ENCODE measurements at regions not wholly inside any gene's neighbourhood (a gene's known extent, or its start where the extent isn't known, plus 50 kb on each side); places are given as distances from the start of the nearest gene placed in this dataset.
"Not testable (repeated sequence)": the region's sequence is repeated elsewhere in the genome, so short reads cannot be mapped to it uniquely, and the experiment has no call there.

DNA sequence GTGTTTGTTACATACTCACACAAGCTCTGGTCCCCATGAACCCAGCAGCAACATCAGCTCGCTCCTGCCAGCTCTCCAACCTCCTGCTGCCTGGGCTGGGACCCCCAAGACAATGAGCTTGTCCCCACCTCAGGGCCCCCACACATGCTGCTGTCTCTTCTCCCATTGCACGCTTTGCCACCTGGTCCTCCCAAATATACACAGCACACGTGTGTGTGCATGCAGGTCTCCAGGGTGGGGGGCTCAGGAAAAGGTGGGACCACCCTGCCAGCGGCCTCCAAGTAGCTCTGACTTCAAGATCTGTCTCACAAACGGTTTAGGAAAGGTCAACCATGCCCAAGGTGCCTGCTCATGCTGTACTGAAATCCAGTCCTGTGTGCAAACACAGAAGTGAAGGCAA, 68.1 kb upstream of the CCND1 start:
- DNase-seq: no peak

DNA sequence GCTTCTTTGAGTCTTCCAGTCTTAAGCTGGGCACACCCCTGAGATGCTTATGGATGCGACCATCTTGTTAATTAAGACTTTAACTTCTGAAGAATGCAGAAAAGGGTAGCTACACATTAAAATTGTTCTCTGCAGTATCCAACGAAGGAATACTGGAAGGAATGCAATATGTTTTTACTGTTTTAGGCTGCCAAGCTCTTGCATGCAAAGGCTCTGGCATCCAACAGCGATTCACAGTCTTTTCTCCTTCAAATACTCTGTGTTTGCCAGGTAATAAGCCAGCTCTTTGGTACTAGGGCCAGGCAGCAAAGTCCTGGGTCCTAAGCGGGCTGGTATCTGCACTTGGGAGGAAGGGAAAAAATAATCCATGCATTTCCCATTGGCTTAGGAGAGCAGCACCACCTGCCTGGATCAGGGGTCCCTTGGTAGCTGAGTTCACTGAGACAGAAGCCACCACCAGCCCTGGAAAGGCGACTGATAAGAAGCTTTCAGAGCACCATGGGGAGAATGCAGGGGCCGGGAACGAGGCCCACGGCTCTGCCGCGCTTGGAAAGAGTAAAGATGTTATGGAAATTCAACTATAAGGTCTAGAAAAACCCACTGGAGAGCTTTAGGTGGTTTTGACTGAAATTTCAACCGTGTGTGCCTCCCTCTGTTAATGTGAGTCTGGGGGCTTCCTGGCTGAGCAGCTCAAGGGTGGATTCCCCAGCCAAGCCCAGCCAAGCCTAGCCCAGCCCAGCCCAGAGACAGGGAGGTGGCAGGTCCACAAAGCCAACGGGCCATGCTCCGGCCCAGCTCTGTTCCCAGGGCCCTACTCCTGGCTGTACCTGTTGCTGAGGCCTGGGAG, 67.0 kb upstream of the CCND1 start:
- DNase-seq: no peak

DNA sequence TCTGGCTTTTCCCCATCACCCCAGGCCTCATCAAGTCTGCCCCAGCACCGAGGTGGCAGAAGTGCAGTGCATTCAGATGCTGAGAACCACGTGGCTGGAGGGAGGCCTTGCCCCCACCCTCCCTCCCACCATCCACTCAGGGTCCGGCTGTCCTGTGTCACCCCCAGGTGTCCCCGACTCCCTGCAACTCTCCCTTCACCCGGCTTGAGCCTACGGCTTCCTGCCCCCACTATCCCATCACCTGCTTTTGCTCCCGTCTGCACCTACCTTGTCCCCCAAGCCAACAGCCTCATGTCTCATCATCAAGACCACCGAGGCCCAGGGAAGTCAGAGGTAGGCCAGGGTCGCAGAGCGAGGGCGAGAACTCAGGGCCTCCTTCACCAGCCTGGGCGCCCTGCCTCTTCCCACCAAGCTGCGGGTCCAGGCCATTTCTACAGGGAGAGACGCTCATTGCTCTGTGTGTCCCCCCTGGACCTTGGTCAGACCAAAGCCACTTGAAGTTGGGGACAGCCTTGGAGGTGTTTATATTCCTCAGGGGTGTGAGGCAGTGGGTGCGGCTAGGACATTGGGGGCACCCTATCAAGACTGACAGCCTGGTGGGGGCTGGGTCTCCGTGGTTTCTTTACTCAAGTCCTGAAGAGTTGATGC, 66.2 kb upstream of the CCND1 start:
- DNase-seq: no peak

DNA sequence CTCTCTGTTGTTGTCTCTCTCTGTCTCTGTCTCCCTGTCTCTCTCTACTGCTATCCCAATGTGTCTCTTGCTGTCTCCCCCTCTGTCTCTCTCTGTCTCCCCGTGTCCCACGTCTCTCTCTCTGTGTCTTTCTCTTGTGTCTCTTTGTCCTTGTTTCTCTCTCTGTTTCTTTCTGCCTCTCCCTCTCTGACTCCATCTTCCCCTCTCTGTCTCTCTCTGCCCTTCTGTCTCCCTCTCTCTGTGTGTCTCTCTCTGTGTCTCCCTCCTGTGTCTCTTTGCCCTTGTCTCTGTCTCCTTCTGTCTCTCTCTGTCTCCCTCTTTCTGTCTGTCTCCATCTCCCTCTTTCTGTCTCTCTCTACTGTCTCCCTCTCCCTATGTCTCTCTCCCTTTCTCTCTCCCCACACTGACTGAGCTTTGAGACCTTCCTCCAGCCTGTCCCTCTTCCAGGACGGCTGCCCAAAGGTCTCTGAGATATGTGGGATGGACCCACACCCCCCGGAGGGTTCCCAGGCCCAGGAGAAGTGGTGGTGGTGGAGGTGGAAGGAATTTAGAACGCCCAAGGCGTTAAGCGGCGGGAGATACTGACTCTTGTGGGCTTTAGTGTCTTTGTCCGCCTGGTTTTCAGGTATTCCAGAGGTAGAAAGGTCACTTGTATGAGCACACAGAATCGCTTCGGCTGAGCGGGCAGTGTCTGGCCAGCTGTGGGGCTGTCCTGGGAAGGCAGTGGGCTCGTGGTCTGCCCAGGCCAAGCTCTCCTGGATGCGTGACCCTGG, 65.5 kb upstream of the CCND1 start:
- DNase-seq: no peak

DNA sequence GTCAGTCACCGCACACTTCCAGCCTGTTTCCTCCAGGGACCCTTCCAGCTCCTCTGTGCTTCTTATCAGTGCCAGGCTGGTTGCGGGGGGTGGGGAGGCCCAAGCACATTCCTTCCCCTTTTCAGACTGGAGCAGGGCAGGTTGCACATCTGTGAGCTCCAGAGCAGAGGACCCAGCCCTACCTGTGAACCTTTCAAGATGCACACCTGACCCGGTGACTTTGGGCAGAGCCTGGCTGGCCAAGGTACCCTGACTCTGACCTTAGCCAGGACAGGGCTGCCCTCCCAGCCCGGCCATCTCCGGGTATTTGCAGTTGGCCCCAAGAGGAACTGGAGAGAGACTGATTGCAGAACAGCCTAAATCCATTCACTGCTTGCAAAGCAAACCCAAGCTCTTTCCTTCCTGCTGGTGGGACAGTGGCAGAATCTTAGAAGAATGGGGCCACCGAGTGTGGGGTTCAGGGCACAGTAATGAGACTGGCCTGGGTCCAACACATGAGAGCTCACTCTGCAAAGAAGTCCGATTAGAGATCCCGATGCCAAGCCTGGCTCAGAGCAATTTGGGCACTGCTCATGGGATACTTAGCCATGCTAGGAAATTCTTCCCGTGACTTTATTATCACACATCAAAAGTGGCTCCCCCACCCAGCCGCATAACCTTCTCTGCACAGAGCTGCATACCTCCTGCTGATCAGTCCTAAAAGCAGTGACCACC, 64.7 kb upstream of the CCND1 start:
- no peak for DNase-seq

DNA sequence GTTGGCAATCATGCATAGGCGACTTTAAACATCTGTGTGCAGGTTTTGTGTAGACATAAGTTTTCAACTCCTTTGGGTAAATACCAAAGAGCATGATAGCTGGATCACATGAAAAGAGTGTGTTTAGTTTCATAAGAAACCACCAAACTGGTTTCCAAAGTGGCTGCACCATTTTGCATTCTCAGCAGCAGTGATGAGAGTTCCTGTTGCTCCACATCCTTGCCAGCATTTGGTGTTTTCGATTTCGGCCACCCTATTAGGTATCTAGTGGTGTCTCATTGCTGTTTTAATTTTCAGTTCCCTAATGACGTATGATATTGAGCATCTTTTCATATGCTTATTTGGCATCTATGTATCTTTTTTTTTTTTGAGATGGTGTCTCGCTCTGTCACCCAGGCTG, 62.8 kb upstream of the CCND1 start:
- no peak for DNase-seq

DNA sequence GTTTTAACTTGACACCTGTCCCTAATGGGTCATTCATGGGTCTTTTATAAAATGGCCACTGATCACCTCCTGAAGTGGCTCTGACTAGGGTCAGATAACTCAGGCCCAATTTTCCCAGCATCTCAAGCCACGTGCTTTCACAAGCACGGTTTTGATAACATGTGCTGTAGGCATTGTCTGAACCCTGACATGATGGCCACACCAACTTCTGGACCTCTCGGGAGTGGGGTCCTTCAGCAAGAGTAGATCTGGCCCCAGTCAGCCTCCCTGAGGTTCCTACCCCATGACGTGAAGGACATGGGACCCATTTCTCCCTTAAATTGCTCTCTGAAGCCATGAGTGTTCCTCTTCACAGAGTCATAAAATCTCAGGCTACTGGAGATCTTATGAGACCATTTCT, 60.4 kb upstream of the CCND1 start:
- DNase-seq: no peak

DNA sequence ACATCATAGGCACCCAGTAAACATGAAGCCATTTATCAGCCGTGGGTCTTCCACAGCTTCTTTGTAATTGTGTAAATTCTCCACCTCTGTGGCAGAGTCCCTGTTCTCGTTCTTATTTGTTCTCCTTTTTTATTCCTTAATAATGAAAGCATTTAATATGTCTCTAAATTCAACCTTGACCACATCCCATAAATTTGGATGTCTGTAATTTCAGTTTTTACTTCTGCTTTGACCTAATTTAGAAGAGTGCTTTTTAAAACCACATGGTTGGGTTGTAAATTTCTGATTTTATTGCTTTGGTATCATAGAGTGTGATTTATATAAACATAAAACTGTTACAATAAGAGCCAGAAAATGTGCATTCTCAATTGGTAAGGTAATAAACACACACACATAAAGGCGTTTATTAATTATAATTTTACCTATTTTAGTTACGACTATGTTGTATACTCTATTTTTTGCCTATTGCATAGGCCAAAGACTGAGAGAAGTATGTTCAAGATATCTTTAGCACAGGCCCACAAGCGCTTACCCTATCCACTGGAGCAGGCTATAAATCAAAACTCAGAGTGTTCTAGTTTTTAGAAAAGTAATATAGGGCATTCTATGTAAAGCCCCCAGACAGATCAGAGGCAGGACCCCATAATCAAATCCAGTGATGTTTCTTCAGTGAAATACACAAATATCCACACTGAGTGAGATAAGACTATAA, 58.0 kb upstream of the CCND1 start:
- no peak for DNase-seq

DNA sequence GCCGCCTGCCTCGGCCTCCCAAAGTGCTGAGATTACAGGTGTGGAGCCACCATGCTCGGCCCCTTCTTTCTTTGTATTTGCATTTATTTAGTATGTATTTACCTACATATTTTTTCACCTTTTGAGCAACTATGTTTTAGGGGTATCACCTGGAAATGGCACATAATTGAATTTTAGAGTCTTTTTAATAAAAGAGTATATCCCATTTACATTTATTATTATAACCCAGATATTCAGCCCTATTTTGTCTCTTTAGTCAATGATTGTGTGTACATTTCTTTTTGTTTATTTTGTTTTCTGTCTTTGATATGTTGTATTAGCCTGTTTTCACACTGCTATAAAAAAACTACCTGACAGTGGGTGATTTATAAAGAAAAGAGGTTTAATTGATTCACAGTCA, 56.8 kb upstream of the CCND1 start:
- no peak for DNase-seq

DNA sequence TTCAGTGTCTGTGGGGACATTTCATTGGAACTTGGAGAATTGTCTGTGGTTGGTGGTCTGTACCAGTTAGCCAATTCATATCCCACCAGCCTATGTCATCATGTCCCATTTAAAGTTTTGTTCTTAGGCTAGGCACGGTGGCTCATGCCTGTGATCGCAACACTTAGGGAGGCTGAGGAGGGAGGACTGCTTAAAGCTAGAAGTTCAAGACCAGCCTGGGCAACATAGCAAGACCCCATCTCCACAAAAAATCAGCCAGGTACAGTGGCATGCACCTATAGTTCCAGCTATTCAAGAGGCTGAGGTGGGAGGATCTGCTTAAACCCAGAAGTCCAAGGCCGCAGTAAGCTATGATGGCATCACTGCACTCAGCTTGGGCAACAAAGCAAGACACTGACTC, 55.6 kb upstream of the CCND1 start:
- DNase-seq: no peak

DNA sequence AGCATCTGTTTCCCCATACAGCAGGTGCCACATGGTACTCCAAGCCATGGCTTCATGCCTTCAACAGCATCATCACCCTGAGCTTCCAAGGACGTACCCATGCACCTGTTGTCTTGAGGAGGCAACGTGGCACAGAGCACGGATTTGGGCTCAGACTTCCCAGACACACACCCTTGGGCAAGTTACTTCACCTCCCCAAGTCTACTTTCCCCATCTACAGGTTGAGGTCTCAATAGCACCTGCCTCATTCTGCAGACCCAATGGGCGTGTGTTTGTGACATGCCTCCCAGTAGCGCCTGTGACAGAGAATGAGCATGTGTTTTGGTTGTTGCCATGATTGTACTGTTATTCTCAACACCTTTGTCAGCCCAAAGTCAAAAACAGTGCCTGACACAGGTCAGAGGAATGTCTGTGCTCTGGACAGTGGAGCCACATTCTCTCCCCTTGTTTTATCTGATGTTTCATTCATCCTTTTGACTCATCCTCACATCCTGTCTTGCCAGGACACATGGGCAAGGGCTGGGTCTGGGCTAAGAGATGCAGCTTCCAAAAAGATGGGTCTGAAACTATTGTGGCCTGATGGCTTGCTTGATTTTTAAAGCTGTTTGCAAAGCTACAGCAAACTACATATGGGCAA, 53.4 kb upstream of the CCND1 start:
- no peak for DNase-seq

DNA sequence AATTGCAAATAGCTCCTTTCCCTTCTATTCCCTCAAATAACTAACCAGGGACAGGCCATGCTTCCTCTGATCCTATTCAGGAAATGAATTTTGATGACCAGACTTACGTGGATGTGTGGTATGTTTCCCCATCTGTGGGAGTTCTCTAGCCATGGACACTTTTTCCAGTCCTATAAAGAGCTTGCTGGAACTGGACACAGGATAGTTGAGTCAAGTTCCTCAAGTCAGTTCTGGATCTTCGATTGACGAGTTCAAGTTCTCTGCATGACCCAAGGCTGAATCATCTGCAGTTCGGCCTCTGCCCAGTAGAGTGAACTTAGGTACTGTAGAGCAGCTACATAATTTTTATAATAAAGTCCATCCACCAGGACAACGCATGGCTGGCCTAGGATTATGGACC, 52.7 kb upstream of the CCND1 start:
- no peak for DNase-seq

DNA sequence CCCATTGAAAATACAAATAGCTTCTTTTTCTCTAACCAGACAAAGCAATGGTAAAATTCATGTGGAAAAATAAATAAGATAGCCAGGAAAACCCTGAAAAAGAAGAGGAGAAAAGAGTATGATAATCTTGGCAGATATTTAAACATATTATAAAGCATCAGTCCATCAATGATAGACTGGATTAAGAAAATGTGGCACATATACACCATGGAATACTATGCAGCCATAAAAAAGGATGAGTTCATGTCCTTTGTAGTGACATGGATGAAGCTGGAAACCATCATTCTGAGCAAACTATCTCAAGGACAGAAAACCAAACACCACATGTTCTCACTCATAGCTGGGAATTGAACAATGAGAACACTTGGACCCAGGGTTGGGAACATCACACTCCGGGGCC, 50.9 kb upstream of the CCND1 start:
- DNase-seq: not testable (repeated sequence)

All from CD4-positive, alpha-beta T cell treated with Interleukin-15 for 1 hour (primary cell).